HG03280 (cell line): ENCODE measurements at regions not wholly inside any gene's neighbourhood (a gene's known extent, or its start where the extent isn't known, plus 50 kb on each side); places are given as distances from the start of the nearest gene placed in this dataset.

Source experiments
- ATAC-seq: cut with Tn5 transposase; IDR thresholded peaks from one replicate; pipeline ENCODE4 v1.9.1; 2021; ENCODE audit warnings: mild to moderate bottlenecking, moderate library complexity; ENCODE audit not compliant: unreplicated experiment

DNA sequence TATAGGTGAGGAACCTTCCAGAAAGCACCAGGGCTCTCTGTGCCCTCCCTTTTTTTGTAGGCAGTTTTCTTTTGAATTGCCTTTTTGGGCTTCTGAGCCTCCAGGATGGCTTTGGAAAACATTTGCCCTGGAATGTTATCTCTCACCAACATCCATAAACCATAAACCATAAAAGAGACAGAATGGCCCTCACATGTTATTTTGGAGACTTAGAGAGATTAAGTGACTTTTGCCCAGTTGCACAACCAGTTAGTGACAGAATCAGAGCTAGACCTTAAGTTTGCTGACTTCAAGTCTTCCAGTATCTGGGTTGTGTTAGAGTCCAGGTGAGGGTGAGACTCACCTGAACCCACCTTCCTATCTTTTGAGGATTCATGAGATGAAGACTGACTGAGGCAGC lies 153.0 kb upstream of the STX18 start:
- no peak for ATAC-seq

DNA sequence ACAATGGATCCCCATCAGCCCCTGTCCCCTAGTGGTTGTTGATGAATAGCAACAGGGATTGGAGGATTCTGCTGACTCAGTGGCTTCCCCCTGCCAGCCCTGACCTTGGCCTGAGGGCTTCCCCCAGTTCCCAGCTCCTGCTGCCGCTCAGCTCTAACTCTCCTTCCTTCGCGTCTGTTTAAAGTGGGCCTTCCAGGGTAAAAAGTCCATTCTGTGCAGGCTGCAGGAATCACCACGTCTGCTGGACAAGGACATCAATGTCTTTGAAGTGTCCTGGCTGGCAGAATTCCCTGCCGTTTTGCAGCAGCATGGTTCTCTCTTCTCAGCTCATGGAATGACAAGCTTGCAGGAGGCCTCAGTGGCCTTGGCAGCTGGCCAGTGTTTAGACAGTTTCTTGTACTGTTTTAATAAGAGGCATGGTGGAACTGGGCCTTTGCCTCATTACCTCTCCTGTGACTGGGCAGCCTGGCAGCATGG lies 152.5 kb upstream of the STX18 start:
- ATAC-seq: no peak

DNA sequence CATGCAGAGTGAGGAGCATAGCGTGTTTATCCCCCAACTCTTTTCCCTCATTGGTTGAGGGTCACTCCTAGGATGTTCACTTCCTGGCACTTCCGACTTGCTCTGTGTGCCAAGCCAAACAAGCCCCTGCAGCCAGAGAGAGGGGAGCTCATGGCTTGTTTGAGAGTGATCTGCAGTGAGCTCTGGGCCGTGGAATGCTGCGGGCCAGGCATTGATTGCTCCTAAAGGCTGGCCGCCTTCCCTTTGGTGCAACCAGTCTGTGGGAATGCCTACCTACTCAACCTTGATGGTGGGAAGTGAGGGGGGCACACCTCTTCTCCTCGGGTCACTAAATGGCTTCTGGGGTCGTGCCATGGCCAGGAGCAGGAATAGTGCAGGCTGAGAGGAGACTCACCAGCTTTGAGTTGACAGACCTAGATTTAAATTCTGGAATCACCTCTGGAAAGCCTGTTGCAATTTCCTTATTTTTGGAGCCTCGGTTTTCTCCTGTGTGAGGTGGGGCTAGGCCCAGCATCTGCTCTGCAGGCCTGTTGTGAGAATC lies 152.0 kb upstream of the STX18 start:
- ATAC-seq: no peak

DNA sequence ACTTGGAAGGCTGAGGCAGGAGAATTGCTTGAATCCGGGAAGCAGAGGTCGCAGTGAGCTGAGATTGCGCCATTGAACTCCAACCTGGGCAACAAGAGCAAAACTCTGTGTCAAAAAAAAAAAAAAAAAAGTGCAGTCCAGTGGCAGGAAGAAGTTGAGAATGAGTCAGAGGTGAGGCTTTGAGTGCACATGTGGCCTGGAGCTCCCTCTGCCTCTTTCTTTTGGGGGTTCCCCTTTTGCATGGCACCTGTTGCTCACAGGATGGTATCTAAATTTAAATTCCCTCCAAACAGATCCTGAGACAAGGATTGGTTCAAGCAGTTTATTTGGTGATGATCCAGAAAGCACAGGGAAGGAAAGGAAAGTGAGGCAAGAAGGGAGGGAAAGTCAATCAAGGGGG lies 151.4 kb upstream of the STX18 start:
- ATAC-seq: no peak

DNA sequence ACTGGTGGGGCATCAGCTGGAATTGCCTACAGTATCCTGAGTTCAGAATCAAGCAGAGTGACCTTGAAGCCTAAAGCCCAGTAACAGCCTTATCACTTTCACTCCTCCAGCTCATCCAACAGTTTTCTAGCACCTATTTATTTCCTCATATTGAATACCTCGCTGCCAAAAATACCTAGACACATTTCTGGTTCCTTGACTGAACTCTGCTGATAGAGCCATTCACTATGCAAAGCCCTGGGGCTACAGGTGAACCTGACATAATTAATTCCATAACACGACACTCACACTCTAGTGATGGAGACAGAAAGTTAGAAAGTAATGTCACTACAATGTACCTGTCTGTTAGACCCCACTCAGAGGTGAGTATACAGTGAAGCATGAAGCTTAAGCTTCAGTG lies 149.0 kb upstream of the STX18 start:
- no peak for ATAC-seq

DNA sequence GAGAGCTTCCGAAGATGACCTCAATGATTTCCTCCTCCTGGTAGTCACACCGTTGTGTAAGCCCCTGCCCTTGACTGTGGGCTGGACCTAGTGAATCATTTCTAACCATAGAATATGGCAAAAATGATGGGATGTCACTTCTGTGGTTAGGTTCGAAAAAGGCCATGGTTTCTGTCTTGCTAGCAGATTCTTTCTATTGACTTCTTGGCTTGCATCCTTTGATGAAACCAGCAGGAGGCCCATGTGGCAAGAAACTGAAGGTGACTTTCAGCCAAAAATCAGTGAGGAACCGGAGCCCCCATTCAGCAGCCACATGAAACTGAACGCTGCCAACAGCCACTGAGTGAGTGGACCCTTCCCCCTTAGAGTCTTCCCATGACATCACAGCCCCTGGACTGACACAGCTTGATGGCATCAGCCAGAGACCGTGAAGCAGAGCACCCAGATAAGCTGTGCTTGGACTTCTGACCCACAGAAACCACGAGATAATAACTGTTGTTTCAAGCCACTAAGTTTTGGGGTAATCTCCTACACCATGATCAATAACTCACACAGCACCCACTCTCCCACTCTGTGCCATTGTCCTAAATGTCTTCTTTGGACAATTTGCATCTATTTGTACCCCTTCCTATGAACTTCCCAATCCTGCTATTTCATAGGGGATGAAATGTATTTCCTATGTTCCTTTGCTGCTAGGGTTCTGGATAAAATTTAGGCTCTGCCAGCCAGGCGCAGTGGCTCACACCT lies 148.0 kb upstream of the STX18 start:
- peak; percentile 80 for ATAC-seq

DNA sequence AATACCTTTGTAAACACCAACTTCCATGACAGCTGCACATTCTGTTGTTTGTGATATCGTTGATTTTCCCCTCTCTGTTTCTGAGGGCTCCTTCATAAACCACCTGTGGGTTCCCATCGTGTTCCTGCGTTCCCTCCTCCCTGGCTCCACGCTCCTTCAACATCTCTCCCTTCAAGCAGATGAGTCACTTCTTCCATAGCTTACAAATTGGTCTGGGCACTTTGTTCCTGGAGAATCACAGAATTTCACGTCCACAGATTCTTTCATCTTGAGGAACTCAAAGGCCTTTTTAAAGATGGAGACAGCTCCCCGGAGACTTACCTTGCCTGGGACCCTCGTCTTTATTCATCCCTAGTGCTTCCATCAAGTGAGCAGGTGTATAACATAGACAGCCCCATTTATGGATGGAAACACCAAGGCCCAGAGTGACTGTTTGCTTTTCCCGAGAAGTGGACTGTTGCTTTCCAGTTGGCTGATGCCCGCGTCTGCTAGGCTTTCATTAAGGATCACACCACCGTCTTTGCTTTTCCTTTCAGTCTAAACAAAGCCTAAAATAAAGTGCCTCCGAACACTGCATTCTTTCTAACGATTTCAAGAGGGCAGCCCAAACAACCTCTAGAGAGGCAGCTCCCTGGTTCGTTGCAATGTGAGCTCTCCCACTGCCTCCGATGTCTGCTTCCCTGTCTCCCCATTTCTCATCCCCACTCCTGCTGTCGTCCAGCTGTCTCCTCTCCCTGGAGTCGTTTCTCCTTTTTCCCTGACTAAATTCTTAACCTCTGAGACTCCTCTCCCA lies 146.3 kb upstream of the STX18 start:
- ATAC-seq: no peak

DNA sequence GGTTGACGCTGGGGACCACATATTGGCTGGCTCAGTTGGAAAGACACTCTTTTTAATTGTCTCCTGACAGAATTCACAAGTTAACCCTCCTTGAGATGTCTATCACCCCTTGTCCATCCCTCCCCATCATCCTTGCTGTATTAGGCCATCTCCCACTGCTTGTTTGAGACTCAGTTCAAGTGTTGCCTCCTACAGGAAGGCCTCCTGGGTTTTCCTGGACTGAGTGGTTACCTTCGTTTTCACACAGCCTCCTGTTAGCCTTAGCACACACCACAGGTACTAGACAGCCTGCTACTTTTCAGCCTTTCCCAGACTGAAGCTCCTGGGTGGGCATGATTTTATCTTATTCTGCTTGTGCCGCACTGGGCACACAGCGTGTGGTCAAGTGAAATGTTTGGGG lies 145.3 kb upstream of the STX18 start:
- ATAC-seq: no peak

DNA sequence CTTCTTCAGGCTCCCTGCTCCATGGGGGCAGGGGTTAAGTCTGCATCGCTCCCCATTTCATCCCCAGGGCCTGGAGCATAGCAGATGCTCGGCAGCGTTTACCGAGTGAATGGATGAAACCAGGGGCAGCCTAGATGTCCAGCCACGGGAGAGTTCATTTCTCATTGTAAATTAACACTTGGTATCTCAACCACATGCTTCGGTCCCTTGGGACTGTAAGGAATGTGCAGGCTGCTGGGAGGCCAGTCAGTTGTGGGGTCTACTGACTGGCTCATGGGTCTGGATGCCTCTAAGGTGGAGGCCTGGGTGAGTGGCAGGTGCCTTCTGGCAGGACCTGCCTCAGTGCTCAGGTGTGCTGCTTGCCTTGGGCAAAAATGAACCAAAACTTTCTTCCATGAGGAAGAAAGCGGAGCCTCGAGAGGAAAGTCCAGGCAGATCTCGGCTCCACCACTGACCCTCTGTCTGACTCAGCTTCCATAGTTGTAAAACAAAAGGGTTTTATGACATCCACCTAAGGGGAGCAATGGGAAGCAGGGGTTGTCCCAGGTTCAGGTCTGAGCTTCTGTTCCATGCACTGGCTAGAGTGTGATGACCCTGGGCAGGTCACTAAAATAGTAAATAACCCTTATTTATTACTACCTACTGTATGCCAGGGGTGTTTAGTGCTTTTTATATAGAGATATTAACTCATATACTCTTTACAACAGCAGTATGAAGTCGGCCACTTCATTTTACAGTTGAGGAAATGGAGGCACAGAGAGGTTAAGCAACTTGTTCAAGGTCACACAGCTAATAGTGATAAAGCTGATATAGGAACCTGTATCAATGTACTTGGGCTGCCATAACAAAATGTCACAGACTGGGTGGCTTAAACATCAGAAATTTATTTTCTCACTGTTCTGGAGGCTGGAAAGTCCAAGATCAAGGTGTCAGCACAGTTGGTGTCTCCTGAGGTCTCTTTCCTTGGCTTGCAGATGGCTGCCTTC lies 144.3 kb upstream of the STX18 start:
- ATAC-seq: no peak

DNA sequence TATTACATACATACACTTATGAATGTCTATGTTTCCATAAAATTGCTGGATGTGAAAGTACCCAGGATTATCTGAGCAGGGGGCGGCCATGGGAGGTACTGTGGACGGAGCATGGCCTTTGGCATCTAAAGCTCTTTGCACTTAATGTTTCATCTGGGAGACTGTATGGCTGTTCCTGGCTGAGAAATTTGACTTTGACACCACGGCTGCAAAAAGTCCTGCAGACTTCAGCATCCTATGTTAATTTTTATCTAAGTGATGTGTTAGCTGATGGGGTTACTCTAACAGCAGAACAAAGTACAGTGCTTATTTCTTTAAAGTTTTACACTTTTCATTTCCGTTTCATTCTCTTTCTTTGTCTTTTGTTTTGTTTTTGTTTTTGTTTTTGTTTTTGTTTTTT lies 139.8 kb upstream of the STX18 start:
- no peak for ATAC-seq

DNA sequence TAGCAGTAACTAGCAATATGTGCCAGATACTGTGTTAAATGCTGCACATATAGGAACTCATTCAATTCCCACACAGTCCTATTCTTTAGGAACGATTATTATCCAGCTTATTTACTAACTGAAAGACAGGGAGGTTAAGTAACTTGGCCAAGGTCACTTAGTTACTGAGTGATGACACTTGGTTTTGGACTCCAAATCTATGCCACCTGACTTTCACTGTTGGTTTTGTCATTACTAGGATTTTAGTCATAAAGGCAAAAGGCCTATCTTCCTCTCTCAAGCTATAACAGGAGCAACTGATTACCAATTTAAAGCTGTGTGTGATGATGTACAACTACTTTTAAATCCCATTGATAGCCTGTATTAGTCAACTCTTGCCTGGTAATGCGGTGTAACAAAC lies 138.9 kb upstream of the STX18 start:
- no peak for ATAC-seq

DNA sequence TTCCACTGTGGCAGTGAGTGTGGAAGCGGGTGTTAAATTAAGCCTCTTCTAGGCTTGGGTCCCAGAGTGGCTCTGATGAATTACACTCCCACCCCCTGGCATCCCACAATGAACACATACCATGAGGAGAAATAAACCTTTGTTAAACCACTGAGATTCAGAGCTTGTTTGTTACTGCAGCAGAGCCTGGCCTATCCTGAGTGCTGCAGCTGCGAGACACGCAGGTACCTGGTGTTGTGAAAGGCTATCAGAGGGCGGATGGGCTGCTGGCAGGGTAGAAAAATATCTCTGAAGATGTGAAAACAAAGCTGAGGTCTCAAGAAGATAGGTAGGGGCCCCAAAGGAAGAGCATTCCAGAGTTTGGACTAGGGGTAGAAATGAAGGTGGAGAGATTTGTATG lies 138.4 kb upstream of the STX18 start:
- ATAC-seq: no peak

DNA sequence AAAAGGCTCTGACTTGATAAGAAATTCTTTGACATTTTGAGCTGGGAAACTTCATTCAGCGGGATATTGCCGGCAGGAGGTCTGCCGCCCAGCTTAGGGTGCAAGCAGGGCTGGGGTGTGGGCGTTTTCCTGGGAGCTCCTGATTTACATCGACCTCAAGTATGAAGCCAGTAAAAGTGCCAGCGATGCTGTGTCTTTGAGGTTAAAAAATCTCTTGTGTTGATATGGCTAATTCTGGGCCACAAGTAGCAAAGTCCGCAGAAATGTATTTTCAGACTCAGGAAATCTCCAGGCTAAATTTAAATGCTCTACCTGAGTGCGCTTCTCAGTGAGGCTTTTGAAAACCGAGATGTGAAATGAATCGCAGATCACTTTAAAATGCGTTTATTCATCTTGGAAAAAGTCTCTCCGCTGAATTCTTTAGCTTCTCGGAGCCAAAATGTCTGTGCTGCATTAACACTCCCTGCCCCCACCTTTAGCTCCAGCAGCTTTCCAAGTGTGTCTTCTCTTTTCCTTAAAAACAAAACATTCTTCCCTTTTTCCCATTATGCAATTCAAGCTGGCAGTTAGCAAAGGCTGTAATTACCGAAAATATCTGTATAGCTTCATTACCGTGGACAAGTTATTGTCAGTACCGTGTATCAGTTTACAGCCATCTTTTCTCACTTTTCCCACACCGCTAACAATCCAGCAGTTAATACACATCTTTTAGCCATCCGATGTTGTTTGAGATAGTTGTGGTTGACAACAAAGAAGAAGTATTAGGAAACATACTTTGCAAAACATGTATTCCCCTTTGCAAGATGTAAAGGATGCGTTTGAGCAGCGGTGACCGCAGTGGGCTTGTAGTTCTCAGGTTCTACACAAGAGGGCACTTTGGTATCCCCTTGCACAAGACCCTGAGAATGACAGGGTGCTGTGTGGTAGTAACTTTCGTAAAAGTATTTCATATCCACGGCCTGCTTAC lies 136.0 kb upstream of the STX18 start:
- ATAC-seq: no peak

DNA sequence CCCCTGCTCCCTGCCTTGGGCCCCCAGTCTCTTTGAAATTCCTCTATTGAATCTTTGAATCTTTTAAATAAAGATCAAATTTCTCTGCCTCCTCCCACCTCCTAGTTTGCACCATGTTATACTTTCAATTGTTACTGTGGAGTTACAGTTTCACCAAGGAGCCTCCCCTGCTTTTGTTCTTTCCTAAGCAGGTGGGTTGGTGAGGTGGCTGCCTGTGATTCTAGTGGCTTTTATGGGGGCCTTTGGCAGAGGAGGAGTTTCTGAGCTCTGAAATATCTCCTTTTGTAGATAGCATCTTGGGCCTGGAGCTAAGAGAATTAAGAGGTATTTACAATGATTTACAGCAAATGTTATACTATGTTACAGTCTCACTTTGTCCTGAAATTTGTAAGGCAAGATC lies 133.8 kb upstream of the STX18 start:
- no peak for ATAC-seq

DNA sequence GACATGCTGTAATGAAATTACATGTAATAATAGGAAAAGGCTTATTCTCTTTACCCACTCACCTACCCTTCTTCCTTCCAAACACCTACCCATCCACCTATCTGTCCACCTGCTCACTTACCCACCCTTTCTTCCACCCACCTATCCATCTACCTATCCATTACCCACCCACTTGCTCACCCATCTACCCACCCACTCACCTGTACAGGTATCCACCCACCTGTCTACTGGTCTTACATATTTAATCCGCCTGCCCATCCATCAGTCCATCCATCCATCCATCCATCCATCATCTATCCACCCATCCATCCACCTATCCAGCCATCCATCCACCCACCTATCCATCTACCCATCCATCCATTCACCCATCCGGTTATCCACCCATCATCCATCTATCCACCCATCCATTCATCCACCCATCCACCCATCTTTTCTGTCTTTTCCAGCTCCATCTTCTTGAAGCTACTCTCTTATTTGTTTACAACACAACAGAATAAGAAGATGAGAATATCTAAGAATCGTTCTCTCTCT lies 133.3 kb upstream of the STX18 start:
- no peak for ATAC-seq

DNA sequence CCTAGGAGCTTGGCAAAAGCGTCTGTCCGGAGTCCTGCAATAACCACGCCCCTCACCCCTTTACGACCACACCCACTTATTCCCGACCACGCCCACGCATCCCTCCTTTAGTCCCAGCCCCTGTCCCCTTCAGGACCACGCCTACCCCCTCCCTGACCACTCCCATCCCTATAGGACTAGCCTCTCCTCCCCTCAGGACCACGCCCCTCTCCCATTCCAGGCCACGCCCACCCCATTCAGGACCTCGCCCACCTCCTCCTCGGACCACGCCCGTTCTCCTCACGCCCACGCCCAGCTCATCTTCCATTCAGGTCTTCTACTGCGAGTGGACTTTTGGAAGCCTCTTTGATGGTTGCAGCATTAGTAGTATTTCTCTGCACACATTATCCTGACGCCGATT lies 131.2 kb upstream of the STX18 start:
- ATAC-seq: no peak

DNA sequence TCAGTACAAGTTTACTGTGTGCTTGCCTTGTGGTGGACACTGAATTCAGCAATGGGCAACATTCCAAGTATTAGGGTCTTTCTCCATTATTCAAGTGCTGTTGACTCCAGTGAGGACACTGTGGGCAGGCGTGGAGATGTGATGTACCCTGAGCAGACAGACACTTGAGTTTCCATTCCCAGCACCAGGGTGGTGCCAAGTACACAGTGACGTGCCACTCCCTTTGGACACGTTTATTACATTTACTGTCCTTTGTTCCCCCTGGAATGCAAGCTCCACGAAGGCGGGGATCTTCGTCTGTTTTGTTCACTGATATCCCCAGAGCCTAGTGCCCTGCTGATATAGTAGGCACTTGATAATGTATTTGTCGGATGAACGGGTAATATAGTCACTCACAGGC lies 130.6 kb upstream of the STX18 start:
- no peak for ATAC-seq

DNA sequence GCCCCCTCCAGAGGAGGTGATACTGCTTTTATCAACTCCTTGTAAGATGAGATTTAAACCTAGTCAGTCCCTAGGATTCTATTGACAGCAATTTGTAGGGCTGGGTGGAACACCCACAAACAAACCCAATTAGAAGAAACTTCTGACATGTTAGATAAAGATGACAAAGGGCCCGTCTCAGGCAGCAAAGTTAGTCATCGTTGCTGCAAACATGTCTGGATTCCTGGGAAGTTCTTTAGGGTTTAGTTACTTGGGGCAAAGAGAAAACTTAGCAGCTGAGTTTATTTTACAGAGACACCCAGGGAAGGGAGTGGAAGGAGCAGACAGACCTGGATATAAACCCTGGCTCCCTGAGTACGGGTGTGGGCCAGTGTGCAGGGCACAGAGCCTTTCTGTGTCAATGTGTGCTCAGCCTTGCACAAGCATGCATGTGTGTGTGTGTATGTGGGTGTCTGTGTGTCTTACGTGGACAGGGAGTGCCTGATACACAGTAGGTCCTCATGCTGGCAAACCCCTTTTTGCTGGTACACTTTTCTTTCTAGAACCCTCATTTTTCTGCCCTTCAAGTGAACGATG lies 130.0 kb upstream of the STX18 start:
- ATAC-seq: no peak

DNA sequence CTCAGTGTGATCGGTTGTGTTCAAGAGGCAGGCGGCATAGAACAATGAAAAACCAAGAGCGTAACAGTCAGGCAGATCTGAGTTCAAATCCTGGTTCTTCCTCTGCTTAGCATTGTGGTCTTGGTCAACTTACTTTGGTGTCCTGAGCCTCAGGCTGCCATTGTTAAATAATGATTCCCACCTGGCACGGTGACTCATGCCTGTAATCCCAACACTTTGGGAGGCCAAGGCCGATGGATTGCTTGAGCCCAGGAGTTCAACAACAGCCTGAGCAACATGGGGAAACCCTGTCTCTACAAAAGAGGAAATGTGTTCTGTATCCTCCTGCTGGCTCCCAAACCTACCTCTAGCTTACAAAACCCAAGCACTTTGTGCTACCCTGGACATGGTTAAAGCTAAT lies 129.0 kb upstream of the STX18 start:
- ATAC-seq: no peak
